BLaER1 (cell line): ENCODE measurements at regions not wholly inside any gene's neighbourhood (a gene's known extent, or its start where the extent isn't known, plus 50 kb on each side); places are given as distances from the start of the nearest gene placed in this dataset.
"Not testable (repeated sequence)": the region's sequence is repeated elsewhere in the genome, so short reads cannot be mapped to it uniquely, and the experiment has no call there.

Source experiments
- H3K27ac ChIP-seq: shearing (Covaris generic); formaldehyde crosslinking; 2 replicates; pipeline ENCODE4 v1.8.1; 2022
- H3K27me3 ChIP-seq: shearing (Covaris generic); formaldehyde crosslinking; 2 replicates; pipeline ENCODE4 v1.8.1; 2022
- H3K36me3 ChIP-seq: shearing (Covaris generic); formaldehyde crosslinking; 2 replicates; pipeline ENCODE4 v1.8.1; 2022
- H3K4me1 ChIP-seq: shearing (Covaris generic); formaldehyde crosslinking; 2 replicates; pipeline ENCODE4 v1.8.1; 2022
- H3K4me2 ChIP-seq: shearing (Covaris generic); formaldehyde crosslinking; 2 replicates; pipeline ENCODE4 v1.8.1; 2022
- H3K4me3 ChIP-seq: shearing (Covaris generic); formaldehyde crosslinking; 2 replicates; pipeline ENCODE4 v1.8.1; 2022
- H3K9ac ChIP-seq: shearing (Covaris generic); formaldehyde crosslinking; 2 replicates; pipeline ENCODE4 v1.8.1; 2022
- H3K9me3 ChIP-seq: shearing (Covaris generic); formaldehyde crosslinking; 2 replicates; pipeline ENCODE4 v1.8.1; 2022
- H4K20me1 ChIP-seq: shearing (Covaris generic); formaldehyde crosslinking; 2 replicates; pipeline ENCODE4 v1.8.1; 2022

- H3K4me3 ChIP-seq, H3K27me3 ChIP-seq, H3K36me3 ChIP-seq, H3K4me2 ChIP-seq, H4K20me1 ChIP-seq, H3K4me1 ChIP-seq, H3K27ac ChIP-seq, H3K9me3 ChIP-seq, H3K9ac ChIP-seq: not testable (repeated sequence)
These were observed 70.4 kb upstream of the AGAP9 start for GRCh38 chr10:47593805-47594204.

GRCh38 chr10:47593129-47593528 lies 69.7 kb upstream of the AGAP9 start:
- not testable (repeated sequence) for H4K20me1 ChIP-seq

GRCh38 chr10:47590956-47591355 lies 67.5 kb upstream of the AGAP9 start:
- H3K4me2 ChIP-seq, H3K4me3 ChIP-seq, H3K27me3 ChIP-seq, H3K4me1 ChIP-seq, H4K20me1 ChIP-seq, H3K9ac ChIP-seq, H3K36me3 ChIP-seq, H3K27ac ChIP-seq, H3K9me3 ChIP-seq: not testable (repeated sequence)

More at GRCh38 chr10:47593129-47593528, 69.7 kb upstream of the AGAP9 start:
- H3K9me3 ChIP-seq, H3K27me3 ChIP-seq, H3K36me3 ChIP-seq, H3K4me2 ChIP-seq, H3K9ac ChIP-seq, H3K4me1 ChIP-seq, H3K4me3 ChIP-seq, H3K27ac ChIP-seq: not testable (repeated sequence)

GRCh38 chr10:47590534-47590933 lies 67.1 kb upstream of the AGAP9 start:
- H3K27me3 ChIP-seq, H4K20me1 ChIP-seq, H3K36me3 ChIP-seq, H3K9me3 ChIP-seq, H3K27ac ChIP-seq, H3K4me1 ChIP-seq, H3K9ac ChIP-seq, H3K4me3 ChIP-seq: not testable (repeated sequence)
- H3K4me2 ChIP-seq: peak overlapping the region; percentile 43

- not testable (repeated sequence) for H4K20me1 ChIP-seq, H3K9me3 ChIP-seq, H3K4me3 ChIP-seq, H3K27ac ChIP-seq, H3K4me2 ChIP-seq, H3K4me1 ChIP-seq, H3K36me3 ChIP-seq, H3K9ac ChIP-seq, H3K27me3 ChIP-seq
These were observed 58.6 kb upstream of the AGAP9 start for GRCh38 chr10:47582051-47582450.

- H3K27ac ChIP-seq, H3K4me3 ChIP-seq, H3K9me3 ChIP-seq, H3K36me3 ChIP-seq, H3K4me2 ChIP-seq, H3K27me3 ChIP-seq, H3K9ac ChIP-seq, H3K4me1 ChIP-seq, H4K20me1 ChIP-seq: not testable (repeated sequence)
These were observed 56.6 kb upstream of the AGAP9 start for GRCh38 chr10:47580063-47580462.

- not testable (repeated sequence) for H3K9ac ChIP-seq, H3K36me3 ChIP-seq, H3K4me1 ChIP-seq, H3K4me2 ChIP-seq, H4K20me1 ChIP-seq, H3K27ac ChIP-seq, H3K4me3 ChIP-seq, H3K27me3 ChIP-seq, H3K9me3 ChIP-seq
These were observed 55.1 kb upstream of the AGAP9 start for GRCh38 chr10:47578547-47578946.
